ENCODE measurements at regions not wholly inside any gene's neighbourhood (a gene's known extent, or its start where the extent isn't known, plus 50 kb on each side); places are given as distances from the start of the nearest gene placed in this dataset.
"Not testable (repeated sequence)": the region's sequence is repeated elsewhere in the genome, so short reads cannot be mapped to it uniquely, and the experiment has no call there.

DNA sequence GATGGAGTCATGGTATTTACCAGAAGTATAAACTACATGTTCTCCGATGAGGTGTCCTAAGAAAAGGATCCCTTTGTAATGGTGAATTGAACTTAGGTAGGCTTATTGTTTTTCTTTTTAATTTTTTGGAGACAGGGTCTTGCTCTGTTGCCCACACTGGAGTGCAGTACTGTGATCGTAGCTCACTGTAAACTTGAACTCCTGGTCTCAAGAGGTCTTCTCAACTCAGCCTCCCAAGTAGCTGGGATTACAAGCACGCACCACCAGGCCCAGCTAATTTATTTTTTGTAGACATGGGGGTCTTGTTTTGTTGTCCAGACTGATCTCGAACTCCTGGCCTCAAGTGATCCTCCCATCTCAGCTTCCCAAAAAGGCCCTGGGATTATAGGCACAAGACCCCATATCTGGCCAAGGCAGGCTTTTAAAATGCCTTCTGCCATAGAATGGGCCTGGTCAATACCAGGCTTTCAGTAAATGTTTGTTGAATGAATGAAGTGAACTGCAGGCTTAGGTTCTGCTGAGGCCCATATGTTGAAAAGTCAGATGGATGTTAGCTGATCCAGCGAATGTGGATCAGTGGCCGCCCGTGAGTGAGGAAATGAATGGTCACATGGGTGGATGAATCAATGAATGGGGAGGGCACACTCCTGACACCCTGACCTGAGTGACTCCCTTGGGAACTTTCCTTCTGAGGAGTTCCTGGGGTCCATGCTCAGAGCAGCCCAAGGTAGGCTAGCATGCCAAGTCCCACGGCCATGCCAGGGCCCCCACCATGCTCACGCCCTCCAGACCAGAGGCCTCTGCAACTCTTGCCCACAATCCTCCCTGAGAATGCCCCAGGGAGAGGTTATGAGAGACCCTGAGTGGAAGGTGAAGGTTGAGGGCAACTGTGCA lies 118.0 kb upstream of the MYCN start:
- Histone ChIP-seq H3K4me3 (no peak overlapping the region), H3K36me3 (no peaks in the 10 kb centered on the region), H3K4me1 (no peaks in the 10 kb centered on the region), H3K9me3 (no peaks in the 10 kb centered on the region), H3K27me3 (no peaks in the 10 kb centered on the region), H3K27ac (no peak overlapping the region)
- TF ChIP-seq POLR2A (IDR thresholded peaks at IDR 0.05), result no peak
- TF ChIP-seq, protein P1, sequence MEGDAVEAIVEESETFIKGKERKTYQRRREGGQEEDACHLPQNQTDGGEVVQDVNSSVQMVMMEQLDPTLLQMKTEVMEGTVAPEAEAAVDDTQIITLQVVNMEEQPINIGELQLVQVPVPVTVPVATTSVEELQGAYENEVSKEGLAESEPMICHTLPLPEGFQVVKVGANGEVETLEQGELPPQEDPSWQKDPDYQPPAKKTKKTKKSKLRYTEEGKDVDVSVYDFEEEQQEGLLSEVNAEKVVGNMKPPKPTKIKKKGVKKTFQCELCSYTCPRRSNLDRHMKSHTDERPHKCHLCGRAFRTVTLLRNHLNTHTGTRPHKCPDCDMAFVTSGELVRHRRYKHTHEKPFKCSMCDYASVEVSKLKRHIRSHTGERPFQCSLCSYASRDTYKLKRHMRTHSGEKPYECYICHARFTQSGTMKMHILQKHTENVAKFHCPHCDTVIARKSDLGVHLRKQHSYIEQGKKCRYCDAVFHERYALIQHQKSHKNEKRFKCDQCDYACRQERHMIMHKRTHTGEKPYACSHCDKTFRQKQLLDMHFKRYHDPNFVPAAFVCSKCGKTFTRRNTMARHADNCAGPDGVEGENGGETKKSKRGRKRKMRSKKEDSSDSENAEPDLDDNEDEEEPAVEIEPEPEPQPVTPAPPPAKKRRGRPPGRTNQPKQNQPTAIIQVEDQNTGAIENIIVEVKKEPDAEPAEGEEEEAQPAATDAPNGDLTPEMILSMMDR (IDR thresholded peaks at IDR 0.05), result no peak
- intact Hi-C loops (cut with DNase I; ENCODE audit: low total_unique reads), result no loop called here
- DNase-seq, result no peak

DNA sequence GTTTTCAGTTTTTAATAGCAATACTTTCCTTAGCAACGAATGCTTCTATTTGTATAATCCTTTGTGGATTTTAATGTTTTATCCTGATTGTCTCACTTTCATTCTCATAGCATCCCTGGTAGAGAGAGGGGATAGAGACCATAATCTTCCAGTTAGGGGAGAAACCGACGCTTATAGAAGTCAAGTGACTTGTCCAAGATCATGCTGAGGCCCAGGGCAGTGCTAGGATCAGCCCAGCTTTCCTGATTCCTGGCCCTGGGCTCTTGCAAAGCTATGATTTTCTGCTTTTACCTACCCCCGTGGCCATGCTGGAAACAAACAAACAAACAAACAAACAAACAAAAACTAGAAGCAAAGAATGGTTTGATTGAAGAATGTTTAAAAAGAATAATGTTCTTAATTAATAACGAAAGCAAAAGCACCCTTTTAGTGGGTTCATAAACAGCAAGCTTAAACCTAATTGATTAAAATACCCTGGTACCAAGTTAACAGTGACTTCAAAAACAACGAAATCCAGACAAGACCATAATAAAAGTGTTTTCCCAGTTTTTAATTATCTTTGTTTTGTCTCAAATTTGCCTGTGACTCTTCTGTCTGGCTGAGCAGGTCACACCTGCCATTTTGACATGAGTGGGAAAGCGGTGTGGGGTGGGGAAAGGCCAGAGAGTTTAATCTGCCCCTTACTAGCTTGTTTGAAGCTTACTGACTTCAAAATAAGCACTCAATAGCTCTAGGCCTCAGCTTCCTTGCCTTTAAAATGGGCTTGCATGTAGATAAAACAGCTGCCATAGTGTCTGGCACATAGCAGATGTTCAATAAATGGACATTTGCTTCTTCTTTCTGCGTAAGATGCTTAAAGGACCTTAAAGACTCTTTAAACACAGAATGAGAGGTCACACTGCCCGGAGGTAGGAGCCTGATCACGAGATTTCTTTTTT lies 116.6 kb upstream of the MYCN start:
- intact Hi-C loops (cut with DNase I; ENCODE audit: low total_unique reads), result no loop called here
- TF ChIP-seq POLR2A (IDR thresholded peaks at IDR 0.05), result no peak
- TF ChIP-seq, protein P1 (IDR thresholded peaks at IDR 0.05), result no peak

DNA sequence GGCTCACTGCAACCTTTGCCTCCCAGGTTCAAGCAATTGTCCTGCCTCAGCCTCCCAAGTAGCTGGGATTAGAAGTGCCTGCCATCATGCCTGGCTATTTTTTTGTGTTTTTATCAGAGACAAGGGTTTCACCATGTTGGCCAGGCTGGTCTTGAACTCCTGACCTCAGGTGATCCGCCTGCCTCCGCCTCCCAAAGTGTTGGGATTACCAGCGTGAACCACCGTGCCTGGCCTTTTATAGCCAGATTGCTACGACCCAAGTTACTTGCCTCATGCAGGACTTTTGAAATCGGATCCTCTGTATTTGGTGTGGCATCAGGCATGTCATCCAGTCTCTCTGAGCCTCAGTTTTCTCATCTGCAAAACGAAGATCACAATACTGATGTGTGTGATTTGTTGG lies 115.9 kb upstream of the MYCN start:
- intact Hi-C loops (cut with DNase I; ENCODE audit: low total_unique reads), result not testable (repeated sequence)

More for the DNA sequence above, 116.6 kb upstream of the MYCN start:
- H3K4me1 ChIP-seq, result no peaks in the 10 kb centered on the region
- H3K9me3 ChIP-seq, result no peaks in the 10 kb centered on the region
- no peak overlapping the region for H3K4me3 ChIP-seq
- no peak overlapping the region for H3K27ac ChIP-seq
- no peaks in the 10 kb centered on the region for H3K36me3 ChIP-seq
- H3K27me3 ChIP-seq, result no peaks in the 10 kb centered on the region
- DNase-seq, result no peak

DNA sequence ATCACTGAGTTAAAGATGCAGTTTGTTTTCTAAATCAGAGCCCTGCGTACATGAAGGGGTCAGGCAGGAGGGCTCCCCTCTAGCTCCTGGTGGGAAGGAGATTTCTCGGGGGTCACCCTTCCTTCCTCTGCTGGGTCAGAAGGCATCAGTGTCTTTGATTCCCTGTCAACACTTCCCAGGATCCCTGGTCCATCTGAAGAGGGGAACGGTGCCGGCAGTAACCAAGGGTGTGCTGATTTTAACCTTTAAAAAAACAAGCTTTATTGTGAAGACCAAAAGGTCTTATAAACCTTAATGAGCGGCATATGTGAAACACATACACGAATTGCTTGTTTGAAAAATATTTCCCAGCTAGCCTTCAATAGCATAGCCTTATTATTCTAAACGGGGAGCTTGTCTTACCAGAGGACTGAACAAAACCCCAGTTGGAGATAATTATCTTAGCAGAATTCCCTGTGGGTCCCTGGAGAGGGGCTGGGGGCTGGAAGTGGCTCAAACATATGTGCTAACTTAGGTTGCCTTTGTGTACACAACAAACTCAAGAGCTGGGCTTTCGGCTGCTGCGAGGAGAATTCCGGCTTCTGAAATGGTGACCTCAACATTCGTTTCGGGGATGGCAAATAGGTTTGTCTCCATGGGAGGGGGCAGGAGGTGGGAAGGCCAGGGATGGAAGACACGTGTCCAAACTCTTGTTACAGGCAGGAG lies 114.9 kb upstream of the MYCN start:
- Histone ChIP-seq H3K4me3 (no peak overlapping the region), H3K36me3 (no peaks in the 10 kb centered on the region), H3K27ac (no peak overlapping the region), H3K4me1 (no peaks in the 10 kb centered on the region), H3K27me3 (no peaks in the 10 kb centered on the region), H3K9me3 (no peaks in the 10 kb centered on the region)
- intact Hi-C loops (cut with DNase I; ENCODE audit: low total_unique reads), result no loop called here
- TF ChIP-seq, protein P1 (IDR thresholded peaks at IDR 0.05), result no peak
- no peak for DNase-seq

More for the DNA sequence above, 115.9 kb upstream of the MYCN start:
- not testable (repeated sequence) for DNase-seq, H3K36me3 ChIP-seq, H3K4me3 ChIP-seq, H3K9me3 ChIP-seq, H3K27me3 ChIP-seq, H3K4me1 ChIP-seq, H3K27ac ChIP-seq

DNA sequence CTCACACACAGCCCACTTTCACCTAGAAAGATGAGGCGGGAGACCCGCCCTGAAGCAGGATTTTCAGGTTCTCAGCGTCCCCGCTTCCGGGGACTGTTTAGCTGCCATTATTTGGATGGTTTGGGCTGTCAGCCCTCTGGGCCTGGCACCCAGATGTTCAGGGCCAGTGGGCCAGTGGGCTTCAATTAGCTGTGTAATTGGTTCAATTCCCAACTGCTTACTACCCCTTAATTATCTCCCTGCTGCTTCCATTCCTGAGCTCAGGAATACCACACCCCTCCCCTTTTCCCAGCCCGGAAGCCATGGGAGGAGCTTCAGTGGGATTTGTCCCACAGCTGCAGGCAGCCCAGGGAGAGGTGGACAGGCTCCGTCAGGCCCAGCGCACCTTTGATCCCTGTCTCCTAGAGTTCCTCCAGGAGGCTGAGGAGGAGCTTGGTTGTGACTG lies 114.1 kb upstream of the MYCN start:
- Histone ChIP-seq H3K4me3 (no peak overlapping the region), H3K27ac (no peak overlapping the region), H3K9me3 (no peaks in the 10 kb centered on the region), H3K36me3 (no peaks in the 10 kb centered on the region), H3K27me3 (no peaks in the 10 kb centered on the region), H3K4me1 (no peaks in the 10 kb centered on the region)
- intact Hi-C loops (cut with DNase I; ENCODE audit: low total_unique reads), result no loop called here
- TF ChIP-seq POLR2A (IDR thresholded peaks at IDR 0.05), result no peak
- TF ChIP-seq, protein P1 (IDR thresholded peaks at IDR 0.05), result no peak
- DNase-seq, result no peak

Data from uterus (tissue), 3 donors.